Naive thymus-derived CD8-positive, alpha-beta T cell (primary cell): ENCODE measurements at regions not wholly inside any gene's neighbourhood (a gene's known extent, or its start where the extent isn't known, plus 50 kb on each side); places are given as distances from the start of the nearest gene placed in this dataset.
"Not testable (repeated sequence)": the region's sequence is repeated elsewhere in the genome, so short reads cannot be mapped to it uniquely, and the experiment has no call there.

Source experiments
- ATAC-seq, 2 donors: fragments of 150-1000 bp; cut with Tn5 transposase in 1 of 2; sonication (Bioruptor Pico), chemical (Tn5 transposase) in 1 of 2; 1 replicate in 1 of 2; 2 replicates in 1 of 2; pipeline ENCODE4 v1.10.0; 2021; ENCODE audit warnings: mild to moderate bottlenecking in 2 of 2, moderate library complexity in 2 of 2
- POLR2A ChIA-PET: fragments of 350-600 bp; sonication (Branson Sonifier 250); formaldehyde crosslinking; loops from one replicate; lab custom pipeline; 2021; ENCODE audit warnings: antibody characterized with exemption; lab: Charles Lee
- DNase-seq, 10 donors: peaks; one replicate each; pipeline versions ENCODE4 v3.0.0 to v3.0.0-alpha.2; 2020 to 2022
- H3K27ac Mint-ChIP-seq, 10 donors: one replicate each; pipeline ENCODE4 v1.8.0; 2020 to 2022; ENCODE audit warnings: mild to moderate bottlenecking in 10 of 10, mixed read lengths in 10 of 10, moderate library complexity in 4 of 10, inconsistent platforms in 1 of 10
- H3K27me3 Mint-ChIP-seq, 5 donors: one replicate each; pipeline ENCODE4 v1.8.0; 2021 to 2022; ENCODE audit warnings: mixed read lengths in 5 of 5
- H3K36me3 Mint-ChIP-seq, 3 donors: one replicate each; pipeline ENCODE4 v1.8.0; 2020 to 2022; ENCODE audit warnings: mixed read lengths in 3 of 3, mild to moderate bottlenecking in 2 of 3, inconsistent platforms in 1 of 3
- H3K4me1 Mint-ChIP-seq, 4 donors: one replicate each; pipeline ENCODE4 v1.8.0; 2021 to 2022; ENCODE audit warnings: mixed read lengths in 4 of 4
- H3K4me3 Mint-ChIP-seq, 10 donors: one replicate each; pipeline ENCODE4 v1.8.0; 2020 to 2022; ENCODE audit warnings: mild to moderate bottlenecking in 10 of 10, mixed read lengths in 10 of 10, moderate library complexity in 6 of 10, inconsistent platforms in 1 of 10
- H3K9me3 Mint-ChIP-seq, 9 donors: one replicate each; pipeline ENCODE4 v1.8.0; 2020 to 2022; ENCODE audit warnings: mixed read lengths in 9 of 9, mild to moderate bottlenecking in 3 of 9, inconsistent platforms in 1 of 9, moderate library complexity in 1 of 9

DNA sequence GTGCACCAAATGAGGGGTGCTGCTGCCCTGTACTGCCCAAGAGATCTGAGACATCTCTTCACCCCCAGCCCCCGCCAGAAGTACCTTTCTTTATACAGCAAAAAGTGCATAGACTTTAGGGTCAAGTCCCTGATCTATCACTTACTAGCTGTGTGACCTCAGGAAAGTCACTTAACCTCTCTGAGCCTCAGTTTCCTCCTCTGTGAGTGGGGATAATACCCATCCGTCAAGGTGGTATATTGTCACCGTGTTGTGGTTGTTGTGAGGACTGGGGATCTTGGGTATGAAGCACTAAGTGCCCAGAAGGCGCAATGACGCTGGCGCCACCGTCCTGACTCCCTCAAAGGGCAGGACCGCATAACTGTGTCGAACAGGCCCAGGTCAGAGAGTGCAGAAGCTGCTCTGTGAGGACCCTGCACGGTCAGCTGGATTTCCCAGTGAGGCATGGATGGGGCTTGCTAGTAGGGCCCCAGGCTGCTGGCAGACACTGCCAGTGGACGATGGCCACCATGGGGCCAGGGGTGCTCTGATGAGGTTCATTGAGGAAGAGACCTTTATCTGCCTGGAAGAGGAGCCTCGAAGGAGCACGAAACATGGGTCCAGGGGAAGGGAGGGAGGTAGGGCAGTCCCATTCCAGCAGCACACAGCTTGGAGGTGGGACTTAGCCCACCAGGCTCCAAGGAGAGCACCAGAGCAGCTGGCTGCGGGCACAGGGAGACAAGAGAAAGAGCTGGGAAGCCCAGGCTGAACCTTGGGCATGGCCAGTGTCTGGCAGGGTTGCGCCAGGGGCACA is 61.8 kb upstream of the LAPTM4A start:
- Mint-ChIP-seq H3K9me3 (peaks cover 0 to 2% (median 0%) of the 10 kb centered on the region in 9 donors), H3K36me3 (no peaks in the 10 kb centered on the region), H3K27ac (no peak overlapping the region), H3K27me3 (peaks cover 0 to 14% (median 7%) of the 10 kb centered on the region in 5 donors), H3K4me3 (no peak overlapping the region), H3K4me1 (no peaks in the 10 kb centered on the region)
- POLR2A ChIA-PET: interaction anchor here (1.2 kb wide), 1 partner anchor 8 kb away, joined by 3 read pairs; no protein-coding TSS in a partner anchor
- DNase-seq (no peak), ATAC-seq (no peak)

DNA sequence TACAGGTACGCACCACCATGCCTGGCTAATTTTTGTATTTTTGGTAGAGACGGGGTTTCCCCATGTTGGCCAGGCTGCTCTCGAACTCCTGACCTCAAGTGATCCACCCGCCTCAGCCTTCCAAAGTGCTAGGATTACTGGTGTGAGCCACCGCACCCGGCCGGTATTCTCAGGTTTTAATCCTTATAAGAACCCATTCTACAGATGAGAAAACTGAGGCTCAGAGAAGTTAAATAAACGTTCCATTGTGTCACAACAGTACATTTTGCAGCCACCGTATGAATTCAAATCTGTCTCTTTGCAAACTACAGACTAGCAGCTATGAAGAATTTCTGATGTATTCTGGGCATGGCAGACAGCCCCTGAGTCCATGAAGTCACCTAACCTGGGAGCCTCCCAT is 60.9 kb upstream of the LAPTM4A start:
- POLR2A ChIA-PET, ATAC-seq, H3K4me3 Mint-ChIP-seq, H3K27ac Mint-ChIP-seq, H3K9me3 Mint-ChIP-seq, H3K4me1 Mint-ChIP-seq, DNase-seq, H3K36me3 Mint-ChIP-seq: not testable (repeated sequence)
- peaks cover 0 to 23% (median 8%) of the 10 kb centered on the region in 5 donors for H3K27me3 Mint-ChIP-seq

DNA sequence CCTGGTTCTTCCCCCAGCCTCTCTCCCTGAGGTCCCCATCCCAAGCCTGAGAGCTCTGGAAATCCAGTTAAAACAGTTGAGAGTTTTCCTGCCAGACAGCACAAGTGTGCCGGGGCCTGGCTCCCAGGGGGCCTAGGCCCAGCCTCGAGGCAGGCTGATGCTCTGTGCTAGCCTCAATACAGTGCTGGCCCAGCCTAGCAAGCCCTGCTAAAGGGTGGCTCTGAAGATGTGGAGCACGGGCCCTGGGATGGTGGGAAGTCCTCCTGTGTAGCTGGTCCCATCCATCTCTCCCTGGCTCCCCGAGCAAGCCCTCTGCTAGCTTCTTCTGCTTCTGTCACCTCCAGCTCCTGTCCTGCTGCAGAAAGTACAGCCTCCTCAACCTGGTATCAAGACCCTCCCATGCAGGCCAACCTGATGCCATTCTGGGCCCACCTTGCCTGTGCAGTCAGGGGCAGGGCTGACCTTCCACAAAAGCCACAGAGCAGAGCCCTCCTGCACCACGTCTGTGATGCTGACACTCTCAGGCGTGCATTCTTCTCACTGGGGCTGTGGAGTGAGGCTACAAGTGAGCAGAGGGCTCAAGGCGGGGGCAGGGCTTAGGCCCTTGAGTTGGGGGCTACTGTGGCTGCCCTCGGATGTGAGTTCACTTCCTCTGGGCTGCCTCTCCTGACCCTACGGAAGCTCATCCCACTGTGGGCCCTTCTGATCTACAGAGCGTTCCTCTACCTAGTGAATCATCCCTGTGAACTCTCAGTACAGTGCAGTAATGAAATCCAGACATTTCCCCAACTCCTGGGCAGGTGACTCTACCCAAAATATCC is 60.1 kb upstream of the LAPTM4A start:
- POLR2A ChIA-PET: no interaction called here
- ATAC-seq: no peak
- H3K27me3 Mint-ChIP-seq: peaks cover 0 to 31% (median 14%) of the 10 kb centered on the region in 5 donors

DNA sequence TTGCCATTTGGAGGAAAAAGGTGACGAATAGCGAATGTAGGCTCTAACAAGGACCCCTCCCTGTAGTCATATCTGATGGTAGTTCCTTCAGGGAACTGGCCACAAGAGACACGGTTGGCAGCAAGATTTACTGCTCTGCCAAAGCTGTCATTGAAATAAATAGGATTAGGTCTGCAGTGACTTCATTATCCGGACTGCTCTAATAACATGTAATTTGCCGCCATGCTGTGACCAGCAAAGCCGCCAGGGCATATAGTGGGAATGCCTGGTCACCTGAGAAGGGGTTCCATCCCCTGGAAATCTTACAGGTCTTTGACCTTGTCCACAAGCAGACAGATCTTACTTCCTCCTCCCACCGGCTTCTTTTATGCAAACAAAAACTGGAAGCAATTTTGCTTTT is 59.4 kb upstream of the LAPTM4A start:
- POLR2A ChIA-PET: no interaction called here
- DNase-seq (no peak), ATAC-seq (no peak)
- Mint-ChIP-seq H3K9me3 (peaks cover 0 to 2% (median 0%) of the 10 kb centered on the region in 9 donors), H3K4me3 (no peak overlapping the region), H3K36me3 (no peaks in the 10 kb centered on the region), H3K4me1 (peaks cover 0 to 9% (median 2%) of the 10 kb centered on the region in 4 donors), H3K27me3 (peaks cover under 1 to 38% (median 20%) of the 10 kb centered on the region in 5 donors), H3K27ac (no peak overlapping the region)

More for the DNA sequence above, 60.1 kb upstream of the LAPTM4A start:
- H3K4me1 Mint-ChIP-seq: peaks cover 0 to 6% (median under 1%) of the 10 kb centered on the region in 4 donors
- no peak for DNase-seq
- H3K9me3 Mint-ChIP-seq: peaks cover 0 to 2% (median 0%) of the 10 kb centered on the region in 9 donors
- H3K27ac Mint-ChIP-seq: no peak overlapping the region
- no peak overlapping the region for H3K4me3 Mint-ChIP-seq
- no peaks in the 10 kb centered on the region for H3K36me3 Mint-ChIP-seq

GRCh38 chr2:20110383-20110782 is 59.0 kb upstream of the LAPTM4A start:
- Mint-ChIP-seq H3K9me3 (peaks cover 0 to 2% (median 0%) of the 10 kb centered on the region in 9 donors), H3K4me1 (peaks cover 0 to 9% (median 2%) of the 10 kb centered on the region in 4 donors), H3K27ac (no peak overlapping the region), H3K36me3 (no peaks in the 10 kb centered on the region), H3K4me3 (no peak overlapping the region), H3K27me3 (peaks cover 6 to 43% (median 25%) of the 10 kb centered on the region in 5 donors)
- DNase-seq (no peak), ATAC-seq (no peak)
- POLR2A ChIA-PET: no interaction called here

DNA sequence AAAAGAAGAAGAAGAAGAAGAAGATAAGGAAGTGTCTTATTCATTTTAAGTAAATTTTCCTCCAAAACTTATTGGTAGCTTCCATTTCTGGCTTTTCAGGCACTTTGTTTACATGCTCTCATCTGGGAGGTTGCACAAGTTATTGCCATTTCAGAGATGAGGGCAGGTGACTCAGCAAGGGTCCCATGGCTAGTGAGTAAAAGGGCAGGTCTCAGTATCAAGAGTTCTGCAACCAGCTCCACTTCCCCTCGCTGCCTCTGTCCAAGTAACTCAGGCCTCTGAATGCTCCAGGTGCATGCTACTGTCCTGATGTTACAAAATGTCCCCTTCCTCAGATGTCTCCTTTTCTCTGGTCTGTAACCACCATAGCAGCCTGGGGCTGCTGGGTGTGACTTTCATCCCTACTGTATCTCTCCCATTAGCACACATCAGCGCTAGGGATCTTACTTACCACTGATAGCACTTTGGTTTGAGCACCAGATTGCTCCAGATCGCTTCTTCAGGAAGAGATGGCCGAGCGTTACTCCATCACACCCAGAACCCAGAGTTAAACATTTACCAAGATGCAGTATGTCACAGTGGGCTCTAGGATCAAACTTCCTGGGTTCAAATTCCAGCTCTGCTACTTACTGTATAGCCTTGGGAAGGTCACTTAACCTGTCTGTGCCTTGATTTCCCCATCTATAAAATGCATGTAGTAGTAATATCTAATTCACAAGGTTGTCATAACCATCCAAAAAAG is 57.4 kb upstream of the LAPTM4A start:
- no peaks in the 10 kb centered on the region for H3K36me3 Mint-ChIP-seq
- H3K9me3 Mint-ChIP-seq: peaks cover 0 to 2% (median 0%) of the 10 kb centered on the region in 9 donors
- no peak for DNase-seq
- no peak for ATAC-seq
- H3K4me1 Mint-ChIP-seq: peaks cover 0 to 9% (median 2%) of the 10 kb centered on the region in 4 donors
- H3K27ac Mint-ChIP-seq: no peak overlapping the region
- POLR2A ChIA-PET: no interaction called here
- H3K27me3 Mint-ChIP-seq: peaks cover 6 to 52% (median 26%) of the 10 kb centered on the region in 5 donors
- no peak overlapping the region for H3K4me3 Mint-ChIP-seq

- Mint-ChIP-seq H3K27me3 (peaks cover 6 to 56% (median 28%) of the 10 kb centered on the region in 5 donors), H3K9me3 (peaks cover 0 to 4% (median 0%) of the 10 kb centered on the region in 9 donors), H3K4me3 (no peak overlapping the region), H3K27ac (no peak overlapping the region), H3K36me3 (peaks cover 0 to 3% (median 0%) of the 10 kb centered on the region in 3 donors), H3K4me1 (peaks cover 0 to 9% (median 2%) of the 10 kb centered on the region in 4 donors)
- DNase-seq (no peak), ATAC-seq (no peak)
- POLR2A ChIA-PET: interaction anchor here (0.6 kb wide), 1 partner anchor 268 kb away, joined by 3 read pairs; no protein-coding TSS in a partner anchor
Observed at GRCh38 chr2:20107776-20108175, 56.3 kb upstream of the LAPTM4A start.

DNA sequence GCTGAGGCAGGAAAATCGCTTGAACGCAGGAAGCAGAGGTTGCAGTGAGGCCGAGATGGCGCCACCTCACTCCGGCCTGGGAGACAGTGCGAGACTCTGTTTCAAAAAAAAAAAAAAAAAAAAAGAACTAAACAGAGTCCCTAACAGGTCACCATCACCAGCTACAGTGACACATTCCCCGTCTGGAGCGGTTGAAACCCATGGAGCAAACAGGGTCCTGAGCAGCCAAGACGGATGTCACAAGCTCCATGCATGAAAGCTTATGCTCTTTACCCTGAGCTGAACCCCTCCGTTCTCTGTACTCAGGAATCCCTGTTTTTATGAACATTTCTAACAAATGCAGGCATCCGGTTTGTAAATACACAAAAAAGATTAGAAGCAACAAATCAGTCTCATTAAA is 55.9 kb upstream of the LAPTM4A start:
- H3K9me3 Mint-ChIP-seq: peaks cover 0 to 8% (median 0%) of the 10 kb centered on the region in 9 donors
- POLR2A ChIA-PET: interaction anchor here (0.6 kb wide), 1 partner anchor 268 kb away, joined by 3 read pairs; no protein-coding TSS in a partner anchor
- H3K4me1 Mint-ChIP-seq: peaks cover 0 to 9% (median 2%) of the 10 kb centered on the region in 4 donors
- H3K4me3 Mint-ChIP-seq: peak overlapping the region in 2 of 10 donors; percentile 63 to 80
- H3K27ac Mint-ChIP-seq: no peak overlapping the region
- peaks cover 6 to 60% (median 31%) of the 10 kb centered on the region in 5 donors for H3K27me3 Mint-ChIP-seq
- no peak for ATAC-seq
- no peak for DNase-seq
- H3K36me3 Mint-ChIP-seq: peaks cover 0 to 5% (median 0%) of the 10 kb centered on the region in 3 donors

DNA sequence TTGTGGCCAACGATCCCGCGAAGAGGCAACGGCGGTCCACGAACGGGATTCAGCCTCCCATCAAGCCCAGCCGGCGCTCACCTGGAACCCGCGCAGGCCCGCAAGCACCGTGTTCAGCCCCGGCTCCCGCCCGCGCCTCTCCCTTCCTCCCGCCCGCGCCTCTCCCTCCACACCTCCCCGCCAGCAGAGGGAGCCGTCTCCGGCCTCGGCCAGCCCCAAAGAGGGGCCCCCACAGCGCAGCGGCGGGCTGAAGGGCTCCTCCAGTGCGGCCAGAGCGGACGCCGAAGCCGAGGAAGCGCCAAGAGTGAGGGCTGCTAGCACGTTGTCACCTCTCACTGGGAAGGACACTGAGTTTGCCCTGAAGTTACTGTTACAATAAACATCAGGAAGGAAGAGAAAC is 55.3 kb upstream of the LAPTM4A start:
- Mint-ChIP-seq H3K9me3 (peaks cover 0 to 14% (median 0%) of the 10 kb centered on the region in 9 donors), H3K4me1 (peaks cover 0 to 9% (median 2%) of the 10 kb centered on the region in 4 donors), H3K4me3 (peak overlapping the region; percentile 13 to 80 (median 66)), H3K27ac (no peak overlapping the region), H3K27me3 (peaks cover 6 to 64% (median 31%) of the 10 kb centered on the region in 5 donors), H3K36me3 (peaks cover 0 to 5% (median 0%) of the 10 kb centered on the region in 3 donors)
- DNase-seq: peak in 4 of 10 donors; percentile 17 to 36 (median 28)
- ATAC-seq: no peak
- POLR2A ChIA-PET: no interaction called here

DNA sequence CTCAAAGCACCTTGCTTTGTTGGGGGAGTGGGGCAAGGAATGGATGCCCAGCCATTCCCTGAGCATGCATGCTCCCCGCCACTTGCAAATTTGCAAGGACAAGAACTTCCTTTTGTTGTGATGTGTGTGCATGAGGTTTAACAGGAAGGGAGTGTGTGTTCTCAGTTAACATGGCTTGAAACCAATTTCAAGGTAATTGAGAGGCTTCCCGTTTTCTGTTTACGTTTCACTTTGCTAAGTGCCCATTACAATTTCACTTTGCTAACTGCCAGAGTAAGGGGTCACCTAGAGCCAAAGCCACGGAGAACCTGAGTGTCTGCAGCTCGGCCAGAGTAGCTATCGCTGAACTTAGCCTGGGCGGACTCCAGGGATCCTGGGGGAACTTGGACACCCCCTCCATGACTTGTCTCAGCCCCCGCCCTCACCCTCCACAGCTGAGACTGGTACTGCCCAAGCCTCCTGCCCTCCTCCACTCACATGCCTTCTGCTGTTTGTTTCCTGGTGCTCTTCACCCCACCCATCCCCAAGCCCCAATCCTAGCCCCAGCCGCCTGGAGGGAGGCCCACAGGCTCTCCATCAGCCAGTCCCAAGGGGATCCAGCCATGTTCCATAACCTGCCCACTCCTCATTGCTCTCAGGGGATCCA is 53.6 kb upstream of the LAPTM4A start:
- no peak for ATAC-seq
- H3K4me1 Mint-ChIP-seq: peaks cover 0 to 9% (median 2%) of the 10 kb centered on the region in 4 donors
- DNase-seq: no peak
- no peak overlapping the region for H3K27ac Mint-ChIP-seq
- POLR2A ChIA-PET: interaction anchor here (1.0 kb wide), 1 partner anchor 9 kb away, joined by 3 read pairs; no protein-coding TSS in a partner anchor
- H3K36me3 Mint-ChIP-seq: peaks cover 0 to 5% (median 0%) of the 10 kb centered on the region in 3 donors
- H3K4me3 Mint-ChIP-seq: no peak overlapping the region
- peaks cover 0 to 17% (median 0%) of the 10 kb centered on the region in 9 donors for H3K9me3 Mint-ChIP-seq
- H3K27me3 Mint-ChIP-seq: peaks cover 10 to 56% (median 35%) of the 10 kb centered on the region in 5 donors

- Mint-ChIP-seq H3K4me3 (no peak overlapping the region), H3K36me3 (peaks cover 0 to 5% (median 0%) of the 10 kb centered on the region in 3 donors), H3K4me1 (peaks cover 0 to 9% (median 2%) of the 10 kb centered on the region in 4 donors), H3K27ac (no peak overlapping the region), H3K27me3 (peaks cover 10 to 51% (median 33%) of the 10 kb centered on the region in 5 donors), H3K9me3 (peaks cover 0 to 17% (median 0%) of the 10 kb centered on the region in 9 donors)
- ATAC-seq: no peak
- POLR2A ChIA-PET: no interaction called here
- no peak for DNase-seq
Observed at GRCh38 chr2:20103530-20103929, 52.1 kb upstream of the LAPTM4A start.
